Sigmoid colon (tissue), 4 donors: ENCODE measurements at regions not wholly inside any gene's neighbourhood (a gene's known extent, or its start where the extent isn't known, plus 50 kb on each side); places are given as distances from the start of the nearest gene placed in this dataset.

Experiments
- POLR2A ChIP-seq, 2 donors: fragments of 450-650 bp; IDR thresholded peaks; one replicate each; pipeline ENCODE4 v1.6.1; 2016; ENCODE audit warnings: antibody characterized with exemption in 2 of 2, mild to moderate bottlenecking in 2 of 2, moderate library complexity in 2 of 2
- POLR2AphosphoS5 ChIP-seq, 4 donors: sonication (generic); formaldehyde crosslinking; IDR thresholded peaks; one replicate each; pipeline ENCODE4 v1.6.1; 2017; ENCODE audit warnings: antibody characterized with exemption in 4 of 4
- TF ChIP-seq, protein P1 (sequence below), 4 experiments: fragments of 450-650 bp in 3 of 4; fragments of 200-600 bp in 1 of 4; IDR thresholded peaks; one replicate each; pipeline ENCODE4 v1.5.1; 2016 to 2019; ENCODE audit warnings: antibody characterized with exemption in 4 of 4, mild to moderate bottlenecking in 3 of 4, moderate library complexity in 2 of 4

- no peak for TF ChIP-seq POLR2AphosphoS5 (IDR thresholded peaks at IDR 0.05)
- TF ChIP-seq, protein P1, sequence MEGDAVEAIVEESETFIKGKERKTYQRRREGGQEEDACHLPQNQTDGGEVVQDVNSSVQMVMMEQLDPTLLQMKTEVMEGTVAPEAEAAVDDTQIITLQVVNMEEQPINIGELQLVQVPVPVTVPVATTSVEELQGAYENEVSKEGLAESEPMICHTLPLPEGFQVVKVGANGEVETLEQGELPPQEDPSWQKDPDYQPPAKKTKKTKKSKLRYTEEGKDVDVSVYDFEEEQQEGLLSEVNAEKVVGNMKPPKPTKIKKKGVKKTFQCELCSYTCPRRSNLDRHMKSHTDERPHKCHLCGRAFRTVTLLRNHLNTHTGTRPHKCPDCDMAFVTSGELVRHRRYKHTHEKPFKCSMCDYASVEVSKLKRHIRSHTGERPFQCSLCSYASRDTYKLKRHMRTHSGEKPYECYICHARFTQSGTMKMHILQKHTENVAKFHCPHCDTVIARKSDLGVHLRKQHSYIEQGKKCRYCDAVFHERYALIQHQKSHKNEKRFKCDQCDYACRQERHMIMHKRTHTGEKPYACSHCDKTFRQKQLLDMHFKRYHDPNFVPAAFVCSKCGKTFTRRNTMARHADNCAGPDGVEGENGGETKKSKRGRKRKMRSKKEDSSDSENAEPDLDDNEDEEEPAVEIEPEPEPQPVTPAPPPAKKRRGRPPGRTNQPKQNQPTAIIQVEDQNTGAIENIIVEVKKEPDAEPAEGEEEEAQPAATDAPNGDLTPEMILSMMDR (IDR thresholded peaks at IDR 0.05) = no peak
- TF ChIP-seq POLR2A (IDR thresholded peaks at IDR 0.05) = no peak
Observed at GRCh38 chr3:13135251-13135810, 62.1 kb upstream of the IQSEC1 start.
